H9 (cell line): ENCODE measurements at regions not wholly inside any gene's neighbourhood (a gene's known extent, or its start where the extent isn't known, plus 50 kb on each side); places are given as distances from the start of the nearest gene placed in this dataset.

Experiments used
- DNase-seq: peaks from one replicate; pipeline ENCODE4 v3.0.0-alpha.2; 2017
- H2AFZ ChIP-seq: one replicate; pipeline ENCODE4 v1.6.1; 2013; ENCODE audit warnings: mild to moderate bottlenecking, low read length, control low read depth, moderate library complexity
- H2AK5ac ChIP-seq: 2 replicates; pipeline ENCODE4 v1.6.1; 2013; ENCODE audit warnings: low read length, control low read depth, mixed read lengths; ENCODE audit not compliant: insufficient read length
- H2BK120ac ChIP-seq: one replicate; pipeline ENCODE4 v1.6.1; 2013; ENCODE audit warnings: low read depth, mild to moderate bottlenecking, low read length, control low read depth, inconsistent platforms; ENCODE audit not compliant: poor library complexity, severe bottlenecking
- H2BK12ac ChIP-seq: 2 replicates; pipeline ENCODE4 v1.6.1; 2013; ENCODE audit warnings: low read length, control low read depth, mixed read lengths, low read depth; ENCODE audit not compliant: insufficient read length
- H2BK15ac ChIP-seq: 2 replicates; pipeline ENCODE4 v1.6.1; 2013; ENCODE audit warnings: low read depth, low read length, control low read depth
- H2BK20ac ChIP-seq: one replicate; pipeline ENCODE4 v1.6.1; 2013; ENCODE audit warnings: low read depth, mild to moderate bottlenecking, low read length, control low read depth, inconsistent platforms; ENCODE audit not compliant: poor library complexity, severe bottlenecking
- H2BK5ac ChIP-seq: 2 replicates; pipeline ENCODE4 v1.6.1; 2013; ENCODE audit warnings: low read length, control low read depth, mixed read lengths; ENCODE audit not compliant: insufficient read length
- H3K14ac ChIP-seq: 2 replicates; pipeline ENCODE4 v1.6.1; 2013; ENCODE audit warnings: low read length, control low read depth; ENCODE audit not compliant: insufficient read depth
- H3K18ac ChIP-seq: 2 replicates; pipeline ENCODE4 v1.6.1; 2013; ENCODE audit warnings: low read depth, mild to moderate bottlenecking, mixed read lengths, low read length, control low read depth; ENCODE audit not compliant: insufficient read length
- H3K23ac ChIP-seq: 2 replicates; pipeline ENCODE4 v1.6.1; 2013; ENCODE audit warnings: low read length, control low read depth, mixed read lengths, low read depth; ENCODE audit not compliant: insufficient read length
- H3K23me2 ChIP-seq: 2 replicates; pipeline ENCODE4 v1.6.1; 2013; ENCODE audit warnings: low read depth, mild to moderate bottlenecking, mixed read lengths, low read length, control low read depth; ENCODE audit not compliant: insufficient read length, poor library complexity, severe bottlenecking
- H3K27ac ChIP-seq: 2 replicates; pipeline ENCODE4 v1.5.1; 2013; ENCODE audit warnings: low read length, control low read depth, mixed read lengths, low read depth; ENCODE audit not compliant: insufficient read length
- H3K27me3 ChIP-seq: 2 replicates; pipeline ENCODE4 v1.6.1; 2013; ENCODE audit warnings: low read length, control low read depth, inconsistent platforms; ENCODE audit not compliant: insufficient read depth
- H3K4ac ChIP-seq: 2 replicates; pipeline ENCODE4 v1.6.1; 2013; ENCODE audit warnings: low read depth, mild to moderate bottlenecking, control low read depth, inconsistent platforms, low read length, moderate library complexity
- H3K4me1 ChIP-seq: 2 replicates; pipeline ENCODE4 v1.6.1; 2013; ENCODE audit warnings: low read length, control low read depth, inconsistent platforms; ENCODE audit not compliant: insufficient read depth
- H3K4me2 ChIP-seq: 2 replicates; pipeline ENCODE4 v1.6.1; 2013; ENCODE audit warnings: low read length, control low read depth, mixed read lengths; ENCODE audit not compliant: insufficient read length, insufficient read depth
- H3K56ac ChIP-seq: 2 replicates; pipeline ENCODE4 v1.6.1; 2013; ENCODE audit warnings: low read depth, mild to moderate bottlenecking, mixed read lengths, low read length, control low read depth; ENCODE audit not compliant: insufficient read length
- H3K79me1 ChIP-seq: 2 replicates; pipeline ENCODE4 v1.6.1; 2013; ENCODE audit warnings: low read depth, mild to moderate bottlenecking, moderate library complexity, low read length, control low read depth, inconsistent platforms; ENCODE audit not compliant: insufficient read depth, poor library complexity, severe bottlenecking
- H3K79me2 ChIP-seq: 2 replicates; pipeline ENCODE4 v1.6.1; 2013; ENCODE audit warnings: low read length, control low read depth, inconsistent platforms; ENCODE audit not compliant: insufficient read depth
- H3K9ac ChIP-seq: 2 replicates; pipeline ENCODE4 v1.6.1; 2013; ENCODE audit warnings: low read length, control low read depth, mixed read lengths; ENCODE audit not compliant: insufficient read length; ENCODE audit errors: extremely low read depth
- H3K9me3 ChIP-seq: one replicate; pipeline ENCODE4 v1.6.1; 2013; ENCODE audit warnings: low read depth, low read length, inconsistent platforms; ENCODE audit not compliant: control insufficient read depth
- H3T11ph ChIP-seq: one replicate; pipeline ENCODE4 v1.6.1; 2013; ENCODE audit warnings: mild to moderate bottlenecking, low read length, control low read depth, inconsistent platforms
- H4K20me1 ChIP-seq: one replicate; pipeline ENCODE4 v1.6.1; 2013; ENCODE audit not compliant: control insufficient read depth, insufficient read length, insufficient read depth
- H4K5ac ChIP-seq: 2 replicates; pipeline ENCODE4 v1.6.1; 2013; ENCODE audit warnings: low read depth, mild to moderate bottlenecking, mixed read lengths, low read length, control low read depth; ENCODE audit not compliant: insufficient read length
- H4K8ac ChIP-seq: replicated peaks from 2 replicates; pipeline ENCODE4 v1.6.1; 2013; ENCODE audit warnings: low read length, control low read depth, mixed read lengths, low read depth; ENCODE audit not compliant: insufficient read length
- H4K91ac ChIP-seq: 2 replicates; pipeline ENCODE4 v1.6.1; 2013; ENCODE audit warnings: low read depth, mild to moderate bottlenecking, moderate library complexity, mixed read lengths, low read length, control low read depth; ENCODE audit not compliant: insufficient read length
- H3K27ac Mint-ChIP-seq, 3 experiments: 2 replicates in 2 of 3; 3 replicates in 1 of 3; pipeline ENCODE4 v1.8.0; 2020 to 2021; ENCODE audit warnings: mixed read lengths in 3 of 3, mild to moderate bottlenecking in 1 of 3, moderate library complexity in 1 of 3
- H3K27me3 Mint-ChIP-seq: 2 replicates; pipeline ENCODE4 v1.8.0; 2021; ENCODE audit warnings: low read depth, mild to moderate bottlenecking, moderate library complexity, mixed read lengths
- H3K36me3 Mint-ChIP-seq, 3 experiments: 2 replicates in 2 of 3; 3 replicates in 1 of 3; pipeline ENCODE4 v1.8.0; 2020 to 2021; ENCODE audit warnings: low read depth in 3 of 3, mixed read lengths in 3 of 3; ENCODE audit not compliant: insufficient read depth in 1 of 3
- H3K4me1 Mint-ChIP-seq, 2 experiments: 2 replicates each; pipeline ENCODE4 v1.8.0; 2020; ENCODE audit warnings: mixed read lengths in 2 of 2
- H3K4me3 Mint-ChIP-seq, 2 experiments: 2 replicates in 1 of 2; 3 replicates in 1 of 2; pipeline ENCODE4 v1.8.0; 2020 to 2021; ENCODE audit warnings: mild to moderate bottlenecking in 2 of 2, mixed read lengths in 2 of 2, moderate library complexity in 1 of 2
- H3K9me3 Mint-ChIP-seq, 2 experiments: 2 replicates in 1 of 2; 3 replicates in 1 of 2; pipeline ENCODE4 v1.8.0; 2020; ENCODE audit warnings: mild to moderate bottlenecking in 2 of 2, mixed read lengths in 2 of 2, moderate library complexity in 1 of 2
- WGBS: extraction: QIAGEN DNeasy Blood & Tissue Kit; methylation state at CpG from one replicate; pipeline ENCODE4 v1.1.7; 2013; ENCODE audit warnings: missing lambda C conversion rate, low lambda C conversion rate, mixed read lengths; ENCODE audit not compliant: insufficient read length; ENCODE audit errors: extremely low coverage; 5-methylcytosine and 5-hydroxymethylcytosine counted together
- TF ChIP-seq, protein P1 (sequence below): fragments of 200-600 bp; sonication (generic); conservative IDR thresholded peaks from 3 replicates; pipeline ENCODE4 v1.8.0; 2021; ENCODE audit warnings: antibody characterized with exemption, mild to moderate bottlenecking

DNA sequence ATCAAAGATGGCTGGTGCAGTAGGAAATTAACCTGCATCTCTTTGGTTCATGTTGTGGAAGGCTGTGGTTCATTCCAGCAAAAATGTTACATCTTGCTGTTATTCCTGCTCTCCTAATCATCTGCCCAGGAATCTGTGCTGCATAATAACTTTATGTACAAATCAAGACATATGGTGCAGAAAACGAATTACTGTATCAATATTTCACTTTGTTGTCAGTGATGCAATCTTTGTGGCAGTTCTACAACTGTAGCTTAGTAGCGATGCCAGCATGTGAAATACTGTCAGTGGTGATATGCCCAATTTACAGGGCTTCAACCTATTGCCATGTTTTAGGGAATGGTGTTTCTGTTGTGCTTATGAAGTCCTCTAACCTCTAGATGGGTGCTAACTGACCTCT, 1114.7 kb downstream of the SOCS6 start:
- no peak overlapping the region for H3K14ac ChIP-seq
- H3K27ac ChIP-seq = no peak overlapping the region
- no peak overlapping the region for H2BK5ac ChIP-seq
- no peak overlapping the region for H4K91ac ChIP-seq
- no peaks in the 10 kb centered on the region for H3K27me3 Mint-ChIP-seq
- TF ChIP-seq, protein P1, sequence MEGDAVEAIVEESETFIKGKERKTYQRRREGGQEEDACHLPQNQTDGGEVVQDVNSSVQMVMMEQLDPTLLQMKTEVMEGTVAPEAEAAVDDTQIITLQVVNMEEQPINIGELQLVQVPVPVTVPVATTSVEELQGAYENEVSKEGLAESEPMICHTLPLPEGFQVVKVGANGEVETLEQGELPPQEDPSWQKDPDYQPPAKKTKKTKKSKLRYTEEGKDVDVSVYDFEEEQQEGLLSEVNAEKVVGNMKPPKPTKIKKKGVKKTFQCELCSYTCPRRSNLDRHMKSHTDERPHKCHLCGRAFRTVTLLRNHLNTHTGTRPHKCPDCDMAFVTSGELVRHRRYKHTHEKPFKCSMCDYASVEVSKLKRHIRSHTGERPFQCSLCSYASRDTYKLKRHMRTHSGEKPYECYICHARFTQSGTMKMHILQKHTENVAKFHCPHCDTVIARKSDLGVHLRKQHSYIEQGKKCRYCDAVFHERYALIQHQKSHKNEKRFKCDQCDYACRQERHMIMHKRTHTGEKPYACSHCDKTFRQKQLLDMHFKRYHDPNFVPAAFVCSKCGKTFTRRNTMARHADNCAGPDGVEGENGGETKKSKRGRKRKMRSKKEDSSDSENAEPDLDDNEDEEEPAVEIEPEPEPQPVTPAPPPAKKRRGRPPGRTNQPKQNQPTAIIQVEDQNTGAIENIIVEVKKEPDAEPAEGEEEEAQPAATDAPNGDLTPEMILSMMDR = no peak
- no peak overlapping the region for H2AK5ac ChIP-seq
- H4K5ac ChIP-seq = no peak overlapping the region
- H3K36me3 Mint-ChIP-seq = no peaks in the 10 kb centered on the region
- no peak overlapping the region for H3K9ac ChIP-seq
- H3T11ph ChIP-seq = no peak overlapping the region
- no peaks in the 10 kb centered on the region for H3K9me3 ChIP-seq
- H2AFZ ChIP-seq = no peak overlapping the region
- no peak overlapping the region for H3K56ac ChIP-seq
- H2BK15ac ChIP-seq = no peak overlapping the region
- H3K9me3 Mint-ChIP-seq = no peaks in the 10 kb centered on the region
- no peak overlapping the region for H2BK12ac ChIP-seq
- H3K27ac Mint-ChIP-seq = no peak overlapping the region
- no peaks in the 10 kb centered on the region for H3K27me3 ChIP-seq
- H3K4me2 ChIP-seq = no peak overlapping the region
- H3K4me1 Mint-ChIP-seq = peaks cover 0 to 3% of the 10 kb centered on the region in 2 experiments; a peak in 1 of 4 replicates
- no peaks in the 10 kb centered on the region for H3K79me2 ChIP-seq
- H4K8ac ChIP-seq = no peak overlapping the region
- no CpG with 5 or more reads among the region's 2 CpGs for WGBS
- H3K18ac ChIP-seq = no peak overlapping the region
- H4K20me1 ChIP-seq = no peaks in the 10 kb centered on the region
- no peak overlapping the region for H3K4ac ChIP-seq
- H2BK20ac ChIP-seq = no peak overlapping the region
- no peak overlapping the region for H2BK120ac ChIP-seq
- no peaks in the 10 kb centered on the region for H3K23me2 ChIP-seq
- no peaks in the 10 kb centered on the region for H3K79me1 ChIP-seq
- DNase-seq = no peak
- H3K4me1 ChIP-seq = no peaks in the 10 kb centered on the region
- no peak overlapping the region for H3K4me3 Mint-ChIP-seq
- no peak overlapping the region for H3K23ac ChIP-seq
